ENCODE measurements at regions not wholly inside any gene's neighbourhood (a gene's known extent, or its start where the extent isn't known, plus 50 kb on each side); places are given as distances from the start of the nearest gene placed in this dataset.

DNA sequence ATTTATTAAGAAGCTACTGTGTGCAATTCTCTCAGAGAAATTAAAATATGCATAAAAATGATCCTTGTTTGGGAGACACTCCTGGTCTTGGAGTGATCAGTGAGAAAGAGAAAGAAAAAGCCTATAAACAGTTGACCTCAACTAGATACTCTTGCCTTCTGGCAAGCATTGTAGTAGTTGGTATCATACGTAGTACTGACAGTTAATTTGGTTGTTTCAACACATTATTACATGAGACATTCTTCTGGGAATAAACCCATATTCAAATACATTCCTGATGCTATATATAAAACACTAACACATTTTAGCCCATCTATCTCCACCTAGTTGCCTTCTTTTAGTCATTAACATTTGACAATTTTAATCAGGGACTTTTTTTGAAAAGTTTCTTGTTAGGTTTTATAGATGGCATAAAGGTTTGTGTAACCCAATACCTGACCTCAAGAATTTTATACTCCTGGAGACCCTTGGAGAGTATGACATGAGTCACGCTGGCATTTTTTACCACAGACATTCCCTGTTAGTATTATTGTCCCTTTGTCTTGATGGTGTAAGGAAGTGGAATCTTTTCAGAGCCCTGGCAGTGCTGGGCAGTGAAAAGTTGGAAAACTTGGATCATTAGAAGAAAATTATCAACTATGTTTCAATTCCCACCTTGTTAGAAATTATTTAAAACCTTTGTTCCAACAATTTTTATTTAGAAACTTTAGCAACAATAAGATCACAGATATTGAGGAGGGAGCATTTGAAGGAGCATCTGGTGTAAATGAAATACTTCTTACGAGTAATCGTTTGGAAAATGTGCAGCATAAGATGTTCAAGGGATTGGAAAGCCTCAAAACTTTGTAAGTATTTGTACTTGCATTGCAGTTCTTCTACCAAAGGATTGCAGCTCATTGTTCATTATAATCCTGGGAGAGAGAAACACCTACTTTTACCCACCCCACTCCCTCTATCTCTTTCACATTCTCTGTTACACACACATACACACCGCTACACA lies 167.1 kb upstream of the PACRGL start:
- in situ Hi-C loops (cut with HindIII; ENCODE audit: extremely low pct_ligation_motif_present, low pct_unique_long_range_greater_than_20kb): no loop called here
- TF ChIP-seq PRDM4 (CRISPR knock-in tag; IDR thresholded peaks at IDR 0.05; ENCODE audit: borderline replicate concordance) (no peak), RFXAP (CRISPR knock-in tag; IDR thresholded peaks at IDR 0.05; ENCODE audit: borderline replicate concordance) (no peak), ZNF616 (CRISPR knock-in tag; IDR thresholded peaks at IDR 0.05; ENCODE audit: low read depth) (no peak), HOMEZ (CRISPR knock-in tag; IDR thresholded peaks at IDR 0.05; ENCODE audit: low read depth) (no peak), SYNCRIP (IDR thresholded peaks at IDR 0.05; ENCODE audit: insufficient read depth, low read depth, low read length) (no peak), FOXK2 (IDR thresholded peaks at IDR 0.05) (no peak), DDIT3 (CRISPR knock-in tag; IDR thresholded peaks at IDR 0.05) (no peak), EEA1 (CRISPR knock-in tag; IDR thresholded peaks at IDR 0.05; ENCODE audit: borderline replicate concordance) (no peak), TARDBP (CRISPR knock-in tag; IDR thresholded peaks at IDR 0.05) (no peak), ZNF605 (CRISPR knock-in tag; IDR thresholded peaks at IDR 0.05) (no peak), ZSCAN9 (CRISPR knock-in tag; IDR thresholded peaks at IDR 0.05; ENCODE audit: borderline replicate concordance) (no peak), ZNF644 (CRISPR knock-in tag; IDR thresholded peaks at IDR 0.05; ENCODE audit: low read depth) (no peak), ARID2 (CRISPR knock-in tag; IDR thresholded peaks at IDR 0.05; ENCODE audit: borderline replicate concordance) (no peak), STAG1 (CRISPR knock-in tag; IDR thresholded peaks at IDR 0.05) (no peak), YEATS2 (CRISPR knock-in tag; IDR thresholded peaks at IDR 0.05; ENCODE audit: borderline replicate concordance) (no peak)
- TF ChIP-seq, protein P1, sequence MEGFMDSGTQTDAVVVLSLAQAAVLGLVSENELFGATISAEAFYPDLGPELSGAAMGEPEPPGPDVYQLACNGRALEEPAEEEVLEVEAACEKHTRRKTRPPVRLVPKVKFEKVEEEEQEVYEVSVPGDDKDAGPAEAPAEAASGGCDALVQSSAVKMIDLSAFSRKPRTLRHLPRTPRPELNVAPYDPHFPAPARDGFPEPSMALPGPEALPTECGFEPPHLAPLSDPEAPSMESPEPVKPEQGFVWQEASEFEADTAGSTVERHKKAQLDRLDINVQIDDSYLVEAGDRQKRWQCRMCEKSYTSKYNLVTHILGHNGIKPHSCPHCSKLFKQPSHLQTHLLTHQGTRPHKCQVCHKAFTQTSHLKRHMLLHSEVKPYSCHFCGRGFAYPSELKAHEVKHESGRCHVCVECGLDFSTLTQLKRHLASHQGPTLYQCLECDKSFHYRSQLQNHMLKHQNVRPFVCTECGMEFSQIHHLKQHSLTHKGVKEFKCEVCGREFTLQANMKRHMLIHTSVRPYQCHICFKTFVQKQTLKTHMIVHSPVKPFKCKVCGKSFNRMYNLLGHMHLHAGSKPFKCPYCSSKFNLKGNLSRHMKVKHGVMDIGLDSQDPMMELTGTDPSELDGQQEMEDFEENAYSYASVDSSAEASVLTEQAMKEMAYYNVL (CRISPR knock-in tag; IDR thresholded peaks at IDR 0.05; ENCODE audit: borderline replicate concordance): no peak
- no peak overlapping the region for H2AFZ ChIP-seq (ENCODE audit: low read length)
- no peak overlapping the region for H3K27ac ChIP-seq (ENCODE audit: extremely low read length, insufficient read depth, low read length)
- intact Hi-C loops (cut with micrococcal nuclease; ENCODE audit: unreplicated experiment): no loop called here
- POLR2A ChIA-PET: no interaction called here
- no TSS peak for BruUV-seq (replicated peaks)
- H3K9me3 ChIP-seq (ENCODE audit: low read length): no peaks in the 10 kb centered on the region
- H4K20me1 ChIP-seq (ENCODE audit: insufficient read depth, low read length): no peaks in the 10 kb centered on the region
- no peak for ATAC-seq
- H3K9ac ChIP-seq (ENCODE audit: insufficient read depth, low read depth, low read length): no peak overlapping the region
- WGBS (ENCODE audit: low lambda C conversion rate): 10% methylated on average over 5 of the region's 5 CpGs
- H3K4me2 ChIP-seq (ENCODE audit: low read depth, low read length): no peak overlapping the region
- H3K4me1 ChIP-seq (ENCODE audit: insufficient read depth, low read length): no peaks in the 10 kb centered on the region
- H3K36me3 ChIP-seq (replicated peaks in 1 of 2; ENCODE audit: control insufficient read depth in 1 of 2, insufficient read depth in 2 of 2, low read length in 2 of 2): no peaks in the 10 kb centered on the region
- CTCF ChIA-PET (ENCODE audit: low intra/inter-chr PET ratio, low total read pairs): no interaction called here
- FAIRE-seq: no peak
- H3K4me3 ChIP-seq (replicated peaks in 1 of 3; ENCODE audit: insufficient read depth in 1 of 3, low read depth in 2 of 3, low read length in 3 of 3): no peak overlapping the region
- H3K27me3 ChIP-seq (ENCODE audit: control insufficient read depth in 1 of 2, insufficient read depth in 2 of 2, low read length in 2 of 2): no peaks in the 10 kb centered on the region; a peak in 1 of 5 replicates
- no peaks in the 10 kb centered on the region for H3K79me2 ChIP-seq (ENCODE audit: insufficient read depth, low read length)
- DNase-seq (ENCODE audit: low spot score): no peak
